ENCODE measurements at regions not wholly inside any gene's neighbourhood (a gene's known extent, or its start where the extent isn't known, plus 50 kb on each side); places are given as distances from the start of the nearest gene placed in this dataset.

DNA sequence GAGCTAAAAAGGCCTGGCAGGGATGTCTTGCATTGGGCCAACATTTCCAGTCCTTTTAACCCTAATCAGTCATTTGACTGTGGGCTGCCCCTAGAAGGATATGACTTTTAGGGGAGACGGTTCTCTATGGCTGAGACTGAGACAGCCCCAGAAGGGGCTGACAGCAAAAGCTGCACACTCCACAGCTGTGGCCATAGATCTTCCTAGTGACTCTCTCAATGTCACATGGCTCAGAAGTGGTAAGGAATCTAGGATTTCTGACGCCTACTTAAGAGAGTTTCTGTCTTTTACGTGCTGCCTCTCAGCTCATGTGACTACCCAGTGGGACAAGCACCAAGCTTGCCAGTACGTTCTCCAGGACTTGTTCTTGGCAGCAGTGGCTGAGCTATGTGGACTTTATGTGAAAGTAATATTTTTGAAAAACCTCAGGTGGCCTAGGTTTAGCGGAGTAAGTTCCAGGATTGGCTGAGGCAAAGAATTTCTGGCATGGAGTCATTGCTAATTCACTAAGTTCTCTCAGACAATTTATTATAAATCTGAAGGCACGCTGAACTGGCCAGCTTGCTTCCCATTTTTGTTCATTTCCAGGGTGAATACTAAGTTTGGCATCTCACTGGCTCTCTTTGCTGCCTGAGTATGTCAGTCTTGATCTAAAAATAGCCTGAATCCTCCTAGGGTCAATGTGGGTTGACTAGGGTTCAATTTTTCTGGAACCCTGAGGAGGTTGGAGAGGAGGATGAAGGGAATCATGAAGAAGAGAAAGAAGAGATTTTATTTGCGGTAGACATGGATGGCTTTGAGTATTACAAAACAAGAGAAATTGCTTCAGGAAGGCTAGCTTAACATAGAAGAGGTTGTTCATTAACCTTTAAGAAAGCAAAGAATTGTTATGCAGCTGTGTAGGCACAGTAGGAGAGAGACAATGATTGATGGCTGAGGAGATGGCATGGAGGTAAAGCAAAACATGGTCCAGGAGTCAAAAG, 271.8 kb downstream of the AEBP2 start:
- no peak for DNase-seq (ENCODE audit: low read depth in 2 of 2)

DNA sequence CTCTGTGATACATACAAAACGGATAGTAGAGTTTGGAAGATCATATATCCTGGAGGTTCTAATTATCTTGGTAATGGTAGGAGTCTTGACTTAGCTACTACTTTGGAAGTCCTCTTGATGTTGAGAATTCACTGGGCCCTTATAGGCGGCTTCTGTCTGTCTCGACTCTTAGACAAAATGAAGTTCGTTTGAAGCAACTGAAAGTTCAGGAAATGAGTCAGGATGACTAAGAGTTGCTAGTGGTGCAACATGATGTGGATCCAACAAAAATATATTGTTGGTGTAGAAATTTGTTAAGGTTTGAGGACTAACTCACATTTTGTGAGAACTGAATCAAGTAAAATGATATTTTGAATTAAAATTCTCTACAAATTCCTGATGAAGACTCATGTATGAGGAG, 272.7 kb downstream of the AEBP2 start:
- no peak for DNase-seq (ENCODE audit: low read depth in 2 of 2)

DNA sequence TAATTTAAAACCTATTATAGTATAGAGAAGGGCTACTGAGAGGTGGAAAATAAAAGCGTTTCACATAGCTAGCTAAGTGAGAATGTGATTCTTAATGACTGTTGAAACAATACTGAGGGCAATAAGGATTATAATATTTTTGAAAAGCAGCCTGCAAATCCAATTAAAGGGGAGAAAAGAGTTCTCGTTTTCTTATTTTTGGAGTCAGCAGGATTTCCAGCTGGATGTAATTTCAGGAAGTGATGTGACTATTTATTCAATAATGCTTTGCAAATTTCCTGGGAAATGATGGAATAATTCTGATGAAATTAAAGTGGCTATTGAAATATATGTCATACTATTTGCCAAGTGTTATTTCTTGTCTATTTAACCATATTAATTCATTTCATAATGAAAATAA, 279.1 kb downstream of the AEBP2 start:
- no peak for DNase-seq (ENCODE audit: low read depth in 2 of 2)

DNA sequence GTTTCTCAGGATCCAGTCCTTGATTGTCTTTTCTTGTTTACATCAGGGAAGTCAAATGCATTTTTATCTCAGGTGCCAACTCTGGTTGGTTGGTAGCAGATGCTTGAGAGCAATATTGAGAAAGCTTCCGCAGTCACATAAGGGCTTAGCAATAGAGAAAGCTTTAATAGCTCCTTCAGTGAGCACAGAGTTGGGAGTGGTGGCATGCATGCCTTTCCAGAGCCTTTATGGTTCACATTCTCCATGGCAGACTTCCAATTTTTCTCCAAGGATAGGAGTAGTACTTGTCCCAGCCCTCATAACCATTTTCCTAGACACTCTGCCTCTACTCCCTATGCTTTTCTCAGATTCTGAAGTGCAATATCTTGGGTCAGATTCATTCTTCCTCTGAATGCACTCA, 280.4 kb downstream of the AEBP2 start:
- no peak for DNase-seq (ENCODE audit: low read depth in 2 of 2)

DNA sequence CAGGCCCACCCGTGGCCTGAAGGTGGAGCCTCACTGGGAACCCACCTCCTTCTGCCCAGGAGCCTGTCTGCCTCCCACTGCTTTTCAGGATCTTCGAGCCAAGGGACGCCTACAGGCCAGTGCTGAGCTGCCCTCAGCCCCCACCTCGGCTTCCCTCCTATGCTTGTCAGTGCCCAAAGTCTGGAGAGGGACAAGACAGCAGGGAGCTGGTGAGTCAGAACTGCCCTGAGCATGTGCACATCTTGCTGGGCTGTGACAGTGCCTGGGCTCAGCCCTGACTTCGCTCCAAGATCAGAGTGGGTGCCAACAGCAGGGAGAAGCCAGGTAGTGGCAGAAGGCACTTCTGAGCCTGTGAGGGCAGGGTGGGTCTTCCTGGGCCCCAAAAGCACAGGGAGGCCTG, 286.8 kb downstream of the AEBP2 start:
- no peak for DNase-seq (ENCODE audit: low read depth in 2 of 2)

DNA sequence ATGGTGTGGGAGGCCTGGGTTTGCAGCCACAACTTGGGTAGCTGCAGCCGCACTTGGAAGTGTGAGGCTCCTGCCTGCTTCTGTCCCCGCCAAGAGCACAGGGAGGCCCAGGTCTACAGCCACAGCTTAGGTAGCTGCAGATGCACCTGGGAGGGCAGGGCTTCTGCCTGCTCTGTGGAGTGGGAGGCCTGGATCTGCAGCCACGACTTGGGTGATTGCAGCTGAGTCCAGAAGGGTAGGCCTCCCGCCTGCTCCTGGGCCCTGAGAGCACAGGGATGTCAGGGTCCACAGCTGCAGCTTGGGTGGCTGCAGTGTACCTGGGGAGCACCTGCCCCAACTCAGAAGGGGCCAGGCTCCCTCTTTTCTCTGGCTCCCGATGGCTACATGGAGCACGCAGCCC, 287.3 kb downstream of the AEBP2 start:
- no peak for DNase-seq (ENCODE audit: low read depth in 2 of 2)

DNA sequence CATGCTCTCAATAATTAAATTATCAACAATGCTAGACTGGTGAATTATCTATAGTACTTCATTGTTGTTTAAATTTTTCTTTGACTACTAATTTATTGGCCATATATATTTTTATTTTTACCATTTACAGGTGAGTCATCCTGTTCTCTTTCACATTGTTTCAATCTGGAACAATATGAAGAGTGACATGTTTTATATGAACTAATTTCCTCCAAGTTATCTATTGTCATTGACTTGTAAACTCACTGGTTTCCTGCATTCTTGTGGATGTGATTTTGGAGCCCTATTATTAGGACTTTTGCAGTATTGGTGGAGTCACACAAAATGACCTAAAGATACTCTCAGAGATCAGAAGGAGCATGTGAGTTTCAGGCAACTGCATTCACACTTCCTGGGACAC, 297.7 kb downstream of the AEBP2 start:
- DNase-seq (ENCODE audit: low read depth in 2 of 2) = no peak

DNA sequence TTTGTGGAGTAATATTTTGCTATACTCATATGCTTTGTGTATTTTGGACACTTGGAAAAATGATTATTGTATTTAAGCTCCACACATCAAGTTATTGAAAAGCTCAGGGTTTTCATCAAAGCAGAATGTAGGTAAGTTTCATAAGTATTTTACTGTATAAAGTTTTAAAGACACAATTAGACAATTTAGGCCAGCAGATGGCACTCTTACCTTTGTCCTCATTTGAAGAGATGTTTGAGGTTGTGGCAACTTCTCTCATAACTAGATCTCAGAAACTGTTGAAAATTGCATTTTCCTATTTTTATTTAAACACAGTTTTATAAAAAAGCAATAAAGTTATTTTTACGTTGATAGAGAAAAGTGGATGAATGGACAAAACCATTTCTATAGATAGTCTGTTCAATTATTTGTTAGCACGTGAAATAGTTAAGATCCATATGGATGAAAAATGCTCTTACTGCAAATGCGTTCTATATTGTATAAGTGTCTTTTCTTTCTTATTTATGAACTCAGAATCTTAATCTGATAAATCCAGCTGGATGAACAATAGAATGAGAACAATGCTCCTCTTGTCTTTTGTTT, 300.0 kb downstream of the AEBP2 start:
- DNase-seq (ENCODE audit: low read depth in 2 of 2) = peak; percentile 49 to 56

DNA sequence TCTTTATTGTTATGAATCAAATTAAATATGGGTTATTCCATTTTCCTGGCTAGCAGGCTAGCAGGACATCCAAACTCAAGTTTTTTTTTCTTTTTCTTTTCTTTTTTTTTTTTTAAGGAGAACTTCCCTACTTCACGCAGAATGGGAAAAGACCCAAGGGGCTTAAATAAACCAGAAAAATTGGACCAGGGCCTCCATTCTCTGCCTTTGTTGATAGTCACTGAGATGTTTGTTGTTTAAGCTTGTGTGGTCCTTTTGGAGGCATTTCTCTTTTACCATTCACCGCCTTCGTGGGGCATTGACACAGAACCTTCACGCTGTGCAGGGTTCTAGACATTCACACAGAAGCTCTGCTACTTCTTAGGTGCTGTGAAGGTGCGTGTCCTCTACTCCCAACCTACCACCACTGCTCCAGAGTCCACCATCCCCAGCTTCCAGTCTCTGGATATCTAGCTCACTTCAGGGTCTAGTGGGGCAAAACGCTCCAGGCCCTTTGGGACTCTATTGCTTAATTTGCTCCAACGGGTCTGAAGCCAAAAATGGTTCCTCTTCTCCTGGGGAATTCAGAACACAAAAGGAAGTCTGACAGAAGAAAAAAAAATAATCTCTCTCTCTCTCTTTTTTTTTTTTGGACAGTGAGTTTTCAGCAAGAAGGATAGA, 301.3 kb downstream of the AEBP2 start:
- no peak for DNase-seq (ENCODE audit: low read depth in 2 of 2)

DNA sequence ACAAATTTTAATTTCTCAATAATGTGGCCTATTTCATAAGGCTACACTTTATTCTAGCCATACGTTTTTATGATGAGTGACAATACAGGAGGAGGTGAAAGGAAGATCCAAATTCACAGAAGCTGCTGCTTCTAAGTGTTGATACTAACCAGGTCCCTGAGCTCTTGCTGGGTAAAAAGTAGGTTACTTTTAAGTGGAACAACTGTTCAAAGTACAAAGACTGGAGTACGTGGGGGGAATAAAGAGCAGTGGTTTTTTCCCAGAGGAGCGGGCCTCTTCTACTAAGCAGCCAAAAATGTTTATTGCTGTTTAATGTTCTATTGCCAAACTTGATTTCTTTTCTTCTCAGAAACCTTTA, 301.8 kb downstream of the AEBP2 start:
- DNase-seq (ENCODE audit: low read depth in 2 of 2) = no peak

DNA sequence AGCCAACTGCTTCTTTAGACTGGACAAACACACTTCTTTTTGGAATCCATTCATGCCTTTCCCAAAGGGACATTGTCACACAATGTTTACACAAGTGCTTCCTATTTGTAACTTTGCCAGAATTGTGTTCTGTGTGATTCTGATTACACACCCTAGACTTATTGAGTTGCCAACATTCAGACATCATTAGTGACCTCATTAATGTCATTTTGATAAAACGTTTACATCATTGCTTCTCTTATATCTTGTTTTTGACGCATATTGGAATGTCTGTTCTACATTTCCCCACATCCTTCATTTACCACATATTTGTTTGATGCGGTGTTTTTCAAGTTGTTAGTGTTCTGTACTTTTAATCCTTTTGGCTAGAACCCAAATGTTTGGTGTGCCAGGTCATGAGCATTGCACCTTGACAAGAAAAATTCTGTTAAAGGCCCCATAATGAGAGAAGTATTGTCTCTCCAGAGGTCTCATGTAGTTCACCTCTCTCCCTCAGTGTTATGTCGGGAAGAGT, 305.5 kb downstream of the AEBP2 start:
- no peak for DNase-seq (ENCODE audit: low read depth in 2 of 2)

DNA sequence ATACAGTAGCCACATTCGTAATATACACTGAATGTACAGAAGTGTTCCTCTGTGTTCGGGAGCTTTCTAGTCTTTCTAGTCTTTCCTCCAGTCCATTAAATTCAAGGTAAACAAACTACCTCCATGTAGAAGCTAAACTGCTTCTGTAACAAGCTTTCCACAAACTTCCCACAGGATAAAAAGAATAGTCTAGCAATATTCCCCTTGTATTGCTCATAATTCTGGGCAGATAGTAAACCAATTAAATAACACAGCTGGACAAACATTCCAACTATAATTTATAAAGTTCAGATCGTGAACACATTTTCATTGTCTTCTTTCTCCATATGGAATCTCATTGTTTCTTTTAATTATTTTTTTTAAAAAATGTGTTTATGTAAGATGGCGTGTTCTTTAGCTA, 307.2 kb downstream of the AEBP2 start:
- no peak for DNase-seq (ENCODE audit: low read depth in 2 of 2)

DNA sequence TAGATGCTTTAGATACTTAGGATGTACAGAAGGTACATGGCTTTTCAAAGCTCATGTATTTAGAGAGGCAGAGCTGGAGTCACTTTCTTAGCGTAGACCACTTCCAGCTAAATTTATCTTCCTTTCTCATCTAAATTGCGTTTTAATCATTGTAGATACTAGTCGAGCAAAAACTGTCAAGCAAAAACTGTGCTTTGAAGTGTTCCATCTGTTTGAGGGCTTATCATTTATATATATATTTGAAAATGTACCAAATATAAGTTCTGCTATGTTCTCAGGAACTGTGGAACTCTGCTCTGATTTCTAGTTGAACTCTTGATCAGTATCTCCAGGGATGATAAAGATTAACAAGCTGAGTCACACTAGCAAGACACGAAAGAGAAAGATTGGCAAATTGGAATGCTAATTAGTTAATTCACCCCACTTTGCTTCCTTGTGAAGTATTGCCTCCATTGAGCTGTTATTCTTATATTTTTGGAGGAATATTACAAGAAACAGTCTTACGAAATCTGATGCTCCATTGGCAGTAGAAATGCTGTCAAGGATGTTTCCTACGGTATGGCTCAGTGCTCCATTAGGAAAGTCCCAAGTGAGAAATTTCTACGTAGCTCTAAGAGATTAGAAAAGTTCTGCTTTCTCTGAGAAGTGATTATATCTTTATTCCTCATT, 310.7 kb downstream of the AEBP2 start:
- DNase-seq (ENCODE audit: low read depth in 2 of 2) = no peak

DNA sequence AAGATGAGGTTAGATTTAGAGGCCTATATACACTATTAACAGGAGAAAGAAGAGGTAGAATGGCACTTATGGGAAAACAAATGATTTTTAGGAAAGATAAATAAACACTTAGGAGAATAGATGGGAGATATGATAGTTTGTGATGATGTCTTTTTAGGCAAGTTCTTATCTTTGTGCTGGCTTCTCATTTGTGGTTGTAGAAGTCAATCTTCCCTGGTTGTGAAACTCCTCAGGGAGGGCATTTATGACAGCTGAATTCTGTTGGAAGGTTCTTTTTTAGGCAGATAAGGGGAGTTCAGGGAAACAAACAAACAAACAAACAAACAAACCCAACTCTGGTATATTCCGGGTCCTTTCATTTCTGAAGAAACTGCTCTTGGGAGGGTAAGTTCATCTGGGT, 311.8 kb downstream of the AEBP2 start:
- no peak for DNase-seq (ENCODE audit: low read depth in 2 of 2)

DNA sequence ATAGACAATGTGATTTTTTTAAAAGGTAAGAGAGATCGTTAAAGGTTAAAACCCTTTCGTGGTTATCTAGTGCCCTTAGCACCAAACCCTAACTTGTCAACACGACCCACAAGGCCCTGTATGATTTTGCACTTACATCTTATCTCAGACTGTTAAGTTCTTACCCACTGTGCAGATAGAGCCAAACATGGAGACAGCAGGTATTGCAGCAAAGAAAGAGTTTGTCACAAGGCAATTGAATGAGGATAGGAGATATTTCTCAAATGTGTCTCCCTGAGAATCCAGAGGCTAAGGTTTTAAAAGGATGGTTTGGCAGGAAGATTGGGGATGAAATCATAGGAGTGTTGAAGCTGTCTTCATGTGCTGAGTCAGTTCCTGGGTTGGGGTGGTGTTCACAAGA, 313.4 kb downstream of the AEBP2 start:
- no peak for DNase-seq (ENCODE audit: low read depth in 2 of 2)

DNA sequence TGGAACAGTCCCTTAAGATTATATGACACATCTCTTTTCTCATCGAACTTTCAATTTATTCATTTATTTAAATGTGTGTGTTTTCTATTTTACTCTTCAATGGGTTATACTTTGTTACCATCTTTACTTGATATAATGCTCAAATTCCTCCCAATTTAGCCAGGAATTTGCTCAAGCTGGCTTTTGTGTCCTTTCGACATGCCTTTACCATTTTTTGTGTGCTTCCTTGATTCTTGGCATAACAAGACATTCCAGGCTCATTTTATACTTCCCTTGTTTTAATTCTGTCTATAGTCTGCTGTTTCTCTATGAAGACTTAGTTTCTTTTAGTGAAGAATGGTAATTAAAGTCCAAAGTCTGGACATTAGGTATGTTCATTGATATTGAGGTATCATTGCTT, 315.8 kb downstream of the AEBP2 start:
- peak in 1 of 2 experiments; percentile 23 for DNase-seq (ENCODE audit: low read depth in 2 of 2)

DNA sequence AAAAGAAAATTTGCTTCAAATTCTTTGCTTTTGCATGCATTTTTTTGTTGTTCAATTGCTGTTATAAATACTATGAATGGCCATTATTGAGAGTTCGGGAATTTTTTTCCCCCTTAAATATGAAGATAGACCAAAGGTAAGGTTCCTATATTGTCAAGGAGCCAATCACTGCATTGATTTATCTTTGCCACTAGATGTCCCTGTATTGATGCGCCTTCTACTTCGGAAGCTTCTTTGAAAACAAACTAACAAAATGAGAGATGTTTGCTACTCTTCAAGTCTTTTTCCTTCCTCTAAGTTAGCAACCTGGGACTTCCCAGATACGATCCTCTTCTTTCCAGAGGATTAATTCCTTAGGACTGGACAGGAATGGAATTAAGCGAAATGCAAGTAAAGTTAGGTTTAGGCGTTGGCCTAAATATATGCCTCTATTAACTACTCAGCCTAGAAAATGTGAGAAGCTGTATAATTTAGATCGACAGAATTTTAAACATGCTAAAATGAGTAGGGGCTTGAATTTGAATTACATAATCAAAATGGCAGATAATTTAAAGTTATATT, 318.1 kb downstream of the AEBP2 start:
- DNase-seq (ENCODE audit: low read depth in 2 of 2) = peak in 1 of 2 experiments; percentile 26

DNA sequence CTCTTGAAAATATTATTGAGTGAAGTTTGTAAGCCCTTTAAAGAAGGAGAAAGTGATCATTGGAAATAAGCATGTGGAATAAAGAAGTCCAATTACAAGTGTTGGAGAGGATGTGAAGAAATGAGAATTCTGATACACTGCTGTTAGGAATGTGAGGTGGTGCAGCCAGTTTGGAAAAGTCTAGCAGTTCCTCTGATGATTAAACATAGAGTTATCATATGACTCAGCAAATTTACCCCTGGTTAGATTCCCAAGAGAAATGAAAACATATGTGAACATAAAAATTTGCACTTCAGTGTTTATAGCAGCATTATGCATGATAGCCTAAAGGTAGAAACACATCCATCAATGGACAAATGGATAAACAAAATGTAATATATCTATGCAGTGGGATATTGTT, 319.9 kb downstream of the AEBP2 start:
- DNase-seq (ENCODE audit: low read depth in 2 of 2) = peak; percentile 87 to 88

DNA sequence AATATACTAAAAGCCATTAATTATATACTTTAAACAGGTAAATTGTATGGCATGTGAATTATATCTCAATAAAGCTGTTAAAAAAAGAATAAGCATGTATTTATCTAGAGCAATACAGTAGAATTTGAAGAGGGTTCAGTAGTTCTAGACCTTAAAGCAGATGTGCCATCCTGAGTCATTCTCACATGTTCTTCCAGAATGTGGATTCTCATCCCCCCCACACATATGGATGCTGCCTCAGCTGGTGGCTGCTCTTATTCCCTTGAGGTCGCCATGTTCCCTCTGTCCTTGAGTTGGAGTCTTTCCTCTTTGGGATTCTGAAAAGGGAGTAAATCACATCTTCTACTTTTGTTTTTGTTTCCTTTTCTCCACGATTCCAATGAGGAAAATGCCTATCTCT, 321.3 kb downstream of the AEBP2 start:
- DNase-seq (ENCODE audit: low read depth in 2 of 2) = no peak

DNA sequence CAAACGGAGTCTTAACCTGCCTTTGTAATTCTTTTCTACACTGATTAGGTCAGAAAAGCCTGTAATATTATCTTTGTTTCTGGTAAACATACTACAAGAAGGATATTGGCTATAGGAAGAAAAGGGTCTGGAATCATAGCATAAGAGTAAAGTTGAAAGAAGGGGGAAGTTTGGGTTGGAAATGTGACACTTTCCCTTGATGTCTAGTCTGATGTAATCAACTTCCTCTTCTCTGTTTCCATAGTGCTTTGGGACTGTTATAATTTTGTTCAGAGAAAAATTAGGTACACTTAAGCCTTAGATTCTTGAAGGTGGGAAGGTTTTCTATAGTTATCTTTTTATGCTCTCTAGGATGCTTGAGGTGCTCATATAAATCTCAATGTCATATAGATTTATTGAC, 322.2 kb downstream of the AEBP2 start:
- DNase-seq (ENCODE audit: low read depth in 2 of 2) = no peak

DNA sequence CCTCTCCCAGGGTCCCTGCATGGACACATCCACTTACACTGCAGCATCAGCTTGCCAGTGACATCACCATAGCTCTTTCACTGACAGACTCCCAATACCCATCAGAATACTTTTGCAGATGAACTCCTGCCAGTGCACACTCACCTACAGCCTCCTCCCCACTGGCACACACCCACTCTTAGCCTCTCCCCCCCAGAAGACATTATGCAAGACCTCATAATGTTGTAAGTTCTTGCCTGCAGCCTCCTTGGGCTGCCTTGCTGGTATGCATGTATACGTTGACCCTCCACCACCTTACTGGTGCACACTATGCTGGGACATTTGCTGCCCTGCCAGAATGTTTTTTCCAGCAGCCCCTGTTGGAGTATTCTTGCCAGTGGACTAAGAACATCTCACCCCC, 324.2 kb downstream of the AEBP2 start:
- no peak for DNase-seq (ENCODE audit: low read depth in 2 of 2)

DNA sequence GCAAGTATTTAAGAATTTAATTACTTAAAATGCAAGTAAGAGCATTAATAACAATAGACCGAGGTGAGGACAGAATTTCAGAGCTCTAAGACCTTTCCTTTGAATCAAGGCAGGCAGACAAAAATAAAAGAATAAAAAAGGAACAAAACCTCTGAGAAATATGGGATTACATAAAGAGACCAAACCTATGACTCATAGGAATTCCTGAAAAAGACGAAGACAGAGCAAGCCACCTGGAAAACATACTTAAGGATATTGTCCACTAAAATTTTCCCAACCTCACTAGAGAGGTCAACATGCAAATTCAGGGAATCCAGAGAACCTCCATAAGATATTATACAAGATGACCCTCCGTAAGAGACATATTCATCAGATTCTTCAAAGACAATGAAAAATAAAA, 325.1 kb downstream of the AEBP2 start:
- no peak for DNase-seq (ENCODE audit: low read depth in 2 of 2)
